K562 (cell line): ENCODE measurements at regions not wholly inside any gene's neighbourhood (a gene's known extent, or its start where the extent isn't known, plus 50 kb on each side); places are given as distances from the start of the nearest gene placed in this dataset.
"Not testable (repeated sequence)": the region's sequence is repeated elsewhere in the genome, so short reads cannot be mapped to it uniquely, and the experiment has no call there.

Source experiments
- ATAC-seq: fragments of 200-7000 bp; cut with Tn5 transposase; 3 replicates; pipeline ENCODE4 v1.9.1; 2020; ENCODE audit warnings: moderate library complexity
- BruUV-seq: library from RNA; stranded (reverse); fragments of 400-500 nt; replicated peaks from 2 replicates; lab custom pipeline; 2021; lab: Mats Ljungman, UMichigan
- CTCF ChIA-PET: fragments of 300-600 bp; formaldehyde crosslinking; extraction: SDS; loops from one replicate; lab custom pipeline; 2021; ENCODE audit warnings: low intra/inter-chr PET ratio; lab: Yijun Ruan, JAX
- POLR2A ChIA-PET: fragments of 300-600, 350-650 bp; sonication (Branson Sonifier 250); formaldehyde crosslinking; extraction: SDS; loops from one replicate; lab custom pipeline; 2021; ENCODE audit warnings: antibody characterized with exemption, inconsistent platforms; lab: Yijun Ruan, JAX
- DNase-seq, 4 experiments: peaks; one replicate each; pipeline versions ENCODE4 v3.0.0 to v3.0.0-alpha.2; 2011 to 2018; ENCODE audit warnings: low spot score in 3 of 4, mixed read lengths in 3 of 4; ENCODE audit errors: extremely low read depth in 1 of 4
- FAIRE-seq: peaks from 2 replicates; lab custom pipeline; 2011; peaks lifted over from hg19 to GRCh38; lab: Jason Lieb, UNC
- H2AFZ ChIP-seq: 2 replicates; pipeline ENCODE4 v1.6.0; 2011; ENCODE audit warnings: low read depth, low read length, control low read depth, inconsistent platforms
- H3K27ac ChIP-seq: fragments of 200-600 bp; 3 replicates; pipeline ENCODE4 v1.8.0; 2011; ENCODE audit warnings: low read depth, mild to moderate bottlenecking, control low read depth, inconsistent platforms, low read length, moderate library complexity, mixed read lengths; ENCODE audit errors: extremely low read depth
- H3K27me3 ChIP-seq, 2 experiments: fragments of 300-600 bp in 1 of 2; 2 replicates in 1 of 2; 3 replicates in 1 of 2; pipeline versions ENCODE4 v1.6.0 to v1.8.0; 2011; ENCODE audit warnings: inconsistent platforms in 2 of 2, low read length in 2 of 2, mild to moderate bottlenecking in 1 of 2, mixed read lengths in 1 of 2, moderate library complexity in 1 of 2; ENCODE audit not compliant: control insufficient read depth in 2 of 2, insufficient read depth in 2 of 2
- H3K36me3 ChIP-seq: fragments of 300-600 bp; 3 replicates; pipeline ENCODE4 v1.8.0; 2011; ENCODE audit warnings: mild to moderate bottlenecking, low read length, inconsistent platforms; ENCODE audit not compliant: control insufficient read depth, insufficient read depth
- H3K4me1 ChIP-seq, 2 experiments: fragments of 200-600 bp in 1 of 2; replicated peaks in 1 of 2; 2 replicates in 1 of 2; 3 replicates in 1 of 2; pipeline versions ENCODE4 v1.5.1 to v1.8.0; 2011; ENCODE audit warnings: inconsistent platforms in 2 of 2, low read length in 2 of 2, mild to moderate bottlenecking in 1 of 2, mixed read lengths in 1 of 2, moderate library complexity in 1 of 2; ENCODE audit not compliant: control insufficient read depth in 2 of 2, insufficient read depth in 2 of 2
- H3K4me2 ChIP-seq: 2 replicates; pipeline ENCODE4 v1.6.1; 2011; ENCODE audit warnings: low read length, control low read depth, inconsistent platforms, mixed read lengths; ENCODE audit not compliant: insufficient read depth
- H3K4me3 ChIP-seq: fragments of 200-600 bp; sonication (generic), shearing (Covaris generic); 2 replicates; pipeline ENCODE4 v1.5.1; 2016; ENCODE audit warnings: control low read depth, inconsistent platforms
- H3K79me2 ChIP-seq: fragments of 200-600 bp; 3 replicates; pipeline ENCODE4 v1.8.0; 2011; ENCODE audit warnings: low read length, inconsistent platforms; ENCODE audit not compliant: control insufficient read depth, insufficient read depth
- H3K9ac ChIP-seq, 2 experiments: 2 replicates each; pipeline versions ENCODE4 v1.6.0 to v1.6.1; 2011; ENCODE audit warnings: low read depth in 2 of 2, low read length in 2 of 2, control low read depth in 1 of 2, inconsistent platforms in 1 of 2, mild to moderate bottlenecking in 1 of 2, mixed read lengths in 1 of 2; ENCODE audit not compliant: insufficient read depth in 1 of 2
- H3K9me1 ChIP-seq: one replicate; pipeline ENCODE4 v1.6.0; 2011; ENCODE audit warnings: inconsistent platforms, mild to moderate bottlenecking, low read length, moderate library complexity; ENCODE audit not compliant: control insufficient read depth, insufficient read depth
- H3K9me3 ChIP-seq: replicated peaks from 2 replicates; pipeline ENCODE4 v1.5.1; 2011; ENCODE audit warnings: low read depth, low read length, inconsistent platforms; ENCODE audit not compliant: control insufficient read depth, insufficient read depth
- H4K20me1 ChIP-seq: replicated peaks from 2 replicates; pipeline ENCODE4 v1.6.1; 2011; ENCODE audit warnings: low read length, inconsistent platforms, mixed read lengths; ENCODE audit not compliant: control insufficient read depth, insufficient read depth
- CCNT2 ChIP-seq: IDR thresholded peaks from 2 replicates; pipeline ENCODE4 v1.6.1; 2011; ENCODE audit warnings: borderline replicate concordance, low read depth, mild to moderate bottlenecking, moderate library complexity, mixed read lengths, low read length; ENCODE audit not compliant: insufficient read length; ENCODE audit errors: extremely low read depth
- EP300 ChIP-seq: IDR thresholded peaks from 2 replicates; pipeline ENCODE4 v1.6.1; 2012; ENCODE audit warnings: low read length, improper control_type of control experiment
- FIP1L1 ChIP-seq: fragments of 200-400 bp; formaldehyde crosslinking; IDR thresholded peaks from 2 replicates; pipeline ENCODE4 v1.6.1; 2018; ENCODE audit warnings: mild to moderate bottlenecking, low read depth, low read length; ENCODE audit not compliant: poor library complexity, severe bottlenecking
- IFI16 ChIP-seq: fragments of 250-450 bp; sonication (Bioruptor Pico); IDR thresholded peaks from 2 replicates; pipeline ENCODE4 v2.1.2; 2022; ENCODE audit warnings: mild to moderate bottlenecking, inconsistent platforms
- PCBP2 ChIP-seq: fragments of 200-400 bp; formaldehyde crosslinking; IDR thresholded peaks from 2 replicates; pipeline ENCODE4 v1.6.1; 2018; ENCODE audit warnings: low read length, low read depth, mild to moderate bottlenecking, moderate library complexity; ENCODE audit not compliant: poor library complexity, severe bottlenecking
- POLR2AphosphoS5 ChIP-seq: IDR thresholded peaks from 2 replicates; pipeline ENCODE4 v1.6.1; 2011; ENCODE audit warnings: mild to moderate bottlenecking, low read depth, low read length, moderate library complexity; ENCODE audit not compliant: control insufficient read depth, insufficient read depth
- POLR3G ChIP-seq: IDR thresholded peaks from 2 replicates; pipeline ENCODE4 v1.6.1; 2011; ENCODE audit not compliant: insufficient read length, insufficient replicate concordance; ENCODE audit errors: extremely low read depth
- SAFB ChIP-seq: fragments of 200-400 bp; formaldehyde crosslinking; IDR thresholded peaks from 2 replicates; pipeline ENCODE4 v1.6.1; 2017; ENCODE audit warnings: low read depth, low read length, borderline replicate concordance
- STAG1 ChIP-seq: sonication (generic); formaldehyde crosslinking; IDR thresholded peaks from 2 replicates; pipeline ENCODE4 v1.5.0; 2020; ENCODE audit warnings: missing genetic modification reagents, borderline replicate concordance
- TCF7L2 ChIP-seq: fragments of 150-350 bp; IDR thresholded peaks from 2 replicates; pipeline ENCODE4 v1.6.1; 2016; ENCODE audit warnings: low read depth, mild to moderate bottlenecking, low read length, moderate library complexity
- TSC22D4 ChIP-seq: fragments of 450-650 bp; IDR thresholded peaks from 2 replicates; pipeline ENCODE4 v1.6.1; 2016; ENCODE audit warnings: missing genetic modification characterization, missing biosample characterization, control low read depth
- ZNF668 ChIP-seq: fragments of 250-450 bp; sonication (Bioruptor Pico); IDR thresholded peaks from 2 replicates; pipeline ENCODE4 v1.8.0; 2022; ENCODE audit warnings: mild to moderate bottlenecking, inconsistent platforms
- WGBS: fragments of 100-300 bp; shearing (Covaris generic); methylation state at CpG from one replicate; pipeline ENCODE4 v1.1.6; 2016; ENCODE audit warnings: low coverage, mixed read lengths; ENCODE audit not compliant: insufficient coverage; ENCODE audit errors: missing lambda C conversion rate; 5-methylcytosine and 5-hydroxymethylcytosine counted together
- in situ Hi-C: fragments of 300-500 bp; cut with MboI; formaldehyde crosslinking; loops from 4 replicates; pipeline ENCODE4 v1.15.0; 2018; ENCODE audit warnings: inconsistent platforms, mixed read lengths
- intact Hi-C: fragments of 100-400 bp; cut with micrococcal nuclease; formaldehyde crosslinking; loops from 2 replicates; pipeline ENCODE4 v1.14.2; 2022
- TF ChIP-seq, protein P1 (sequence below): fragments of 450-650 bp; formaldehyde crosslinking; IDR thresholded peaks from 2 replicates; pipeline ENCODE4 v1.4.0; 2022; ENCODE audit warnings: mild to moderate bottlenecking, moderate library complexity
- TF ChIP-seq, protein P2 (sequence below), 2 experiments: fragments of 200-800 bp in 1 of 2; sonication (Bioruptor generic) in 1 of 2; sonication (generic) in 1 of 2; formaldehyde crosslinking in 1 of 2; IDR thresholded peaks in 1 of 2; conservative IDR thresholded peaks in 1 of 2; 2 replicates each; pipeline versions ENCODE4 v1.5.0 to v1.6.1; 2016 to 2020; ENCODE audit warnings: missing compliant biosample characterization in 1 of 2, missing genetic modification characterization in 1 of 2, missing genetic modification reagents in 1 of 2

DNA sequence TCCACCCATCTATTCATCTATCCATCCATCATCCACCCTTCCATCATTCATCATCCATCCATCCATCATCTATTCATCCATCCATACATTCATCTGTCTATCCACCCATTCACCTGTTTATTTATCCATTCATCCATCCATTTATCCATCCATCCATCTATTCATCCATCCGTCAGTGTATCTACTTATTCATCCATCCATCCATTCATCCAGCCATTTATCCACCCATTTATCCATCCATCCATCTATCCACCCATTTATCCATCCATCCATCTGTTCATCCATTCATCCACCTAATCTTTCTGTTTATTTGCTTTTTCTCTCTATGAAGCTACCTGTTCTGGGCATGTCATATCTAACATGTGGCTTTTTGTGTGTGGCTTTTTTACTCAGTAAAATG is 115.4 kb downstream of the CRYAA start:
- Histone ChIP-seq H3K79me2 (no peaks in the 10 kb centered on the region), H2AFZ (no peak overlapping the region), H3K4me3 (no peak overlapping the region), H3K27me3 (peaks cover under 1 to 31% of the 10 kb centered on the region in 2 experiments; a peak in 3 of 5 replicates), H3K4me2 (no peak overlapping the region), H3K9ac (no peak overlapping the region), H3K4me1 (peaks cover 0 to 12% of the 10 kb centered on the region in 2 experiments; a peak in 1 of 5 replicates), H3K9me1 (peaks cover 3% of the 10 kb centered on the region), H3K27ac (no peak overlapping the region), H4K20me1 (peaks cover 8% of the 10 kb centered on the region), H3K36me3 (no peaks in the 10 kb centered on the region), H3K9me3 (no peaks in the 10 kb centered on the region)
- TF ChIP-seq SAFB (no peak), POLR3G (no peak), FIP1L1 (no peak), STAG1 (CRISPR knock-in tag) (no peak), POLR2AphosphoS5 (no peak), CCNT2 (no peak), TSC22D4 (tag) (no peak), TCF7L2 (no peak), ZNF668 (CRISPR knock-in tag) (no peak), EP300 (no peak), PCBP2 (no peak), IFI16 (CRISPR knock-in tag) (no peak)
- TF ChIP-seq, protein P1, sequence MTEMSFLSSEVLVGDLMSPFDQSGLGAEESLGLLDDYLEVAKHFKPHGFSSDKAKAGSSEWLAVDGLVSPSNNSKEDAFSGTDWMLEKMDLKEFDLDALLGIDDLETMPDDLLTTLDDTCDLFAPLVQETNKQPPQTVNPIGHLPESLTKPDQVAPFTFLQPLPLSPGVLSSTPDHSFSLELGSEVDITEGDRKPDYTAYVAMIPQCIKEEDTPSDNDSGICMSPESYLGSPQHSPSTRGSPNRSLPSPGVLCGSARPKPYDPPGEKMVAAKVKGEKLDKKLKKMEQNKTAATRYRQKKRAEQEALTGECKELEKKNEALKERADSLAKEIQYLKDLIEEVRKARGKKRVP (CRISPR knock-in tag) = no peak
- TF ChIP-seq, protein P2, sequence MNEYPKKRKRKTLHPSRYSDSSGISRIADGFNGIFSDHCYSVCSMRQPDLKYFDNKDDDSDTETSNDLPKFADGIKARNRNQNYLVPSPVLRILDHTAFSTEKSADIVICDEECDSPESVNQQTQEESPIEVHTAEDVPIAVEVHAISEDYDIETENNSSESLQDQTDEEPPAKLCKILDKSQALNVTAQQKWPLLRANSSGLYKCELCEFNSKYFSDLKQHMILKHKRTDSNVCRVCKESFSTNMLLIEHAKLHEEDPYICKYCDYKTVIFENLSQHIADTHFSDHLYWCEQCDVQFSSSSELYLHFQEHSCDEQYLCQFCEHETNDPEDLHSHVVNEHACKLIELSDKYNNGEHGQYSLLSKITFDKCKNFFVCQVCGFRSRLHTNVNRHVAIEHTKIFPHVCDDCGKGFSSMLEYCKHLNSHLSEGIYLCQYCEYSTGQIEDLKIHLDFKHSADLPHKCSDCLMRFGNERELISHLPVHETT (CRISPR knock-in tag; conservative IDR thresholded peaks at IDR 0.05 in 1 of 2, IDR thresholded peaks at IDR 0.05 in 1 of 2) = no peak
- DNase-seq = no peak
- ATAC-seq = no peak
- whole genome bisulfite sequencing = 5% methylated on average over 1 of the region's 1 CpG
- FAIRE-seq = no peak
- ChIA-PET POLR2A (no interaction called here), CTCF (no interaction called here)
- intact Hi-C loops = no loop called here
- no TSS peak for BruUV-seq
- in situ Hi-C loops = no loop called here

DNA sequence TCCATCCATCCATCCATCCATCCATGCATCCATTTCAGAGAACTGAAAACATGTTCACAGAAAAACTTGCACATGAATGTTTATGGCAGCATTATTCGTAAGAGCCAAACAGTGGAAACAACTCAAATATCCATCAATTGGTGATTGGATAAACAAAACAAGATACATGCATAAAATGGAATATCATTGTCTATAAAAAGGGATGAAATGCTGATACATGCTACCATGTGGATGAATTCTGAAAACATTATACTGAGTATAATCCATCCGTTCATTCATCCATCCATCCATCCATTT is 115.1 kb downstream of the CRYAA start:
- 0% methylated on average over 2 of the region's 2 CpGs for WGBS
- in situ Hi-C loops, H3K4me2 ChIP-seq, H3K9ac ChIP-seq, FAIRE-seq, H3K27ac ChIP-seq, intact Hi-C loops, H3K9me3 ChIP-seq, H3K9me1 ChIP-seq, DNase-seq, H3K36me3 ChIP-seq, CTCF ChIA-PET, ATAC-seq, POLR2A ChIA-PET, H3K79me2 ChIP-seq, BruUV-seq, H2AFZ ChIP-seq, H4K20me1 ChIP-seq, H3K4me3 ChIP-seq: not testable (repeated sequence)
- H3K27me3 ChIP-seq = peaks cover 3 to 31% of the 10 kb centered on the region in 2 experiments; a peak in 4 of 5 replicates
- peaks cover 0 to 15% of the 10 kb centered on the region in 2 experiments; a peak in 2 of 5 replicates for H3K4me1 ChIP-seq
